SK-N-DZ (cell line): ENCODE measurements at regions not wholly inside any gene's neighbourhood (a gene's known extent, or its start where the extent isn't known, plus 50 kb on each side); places are given as distances from the start of the nearest gene placed in this dataset.
A peak's percentile ranks its signal among the peaks of the same experiment; 100 is the strongest.
"Not testable (repeated sequence)": the region's sequence is repeated elsewhere in the genome, so short reads cannot be mapped to it uniquely, and the experiment has no call there.

Experiments used
- DNase-seq: peaks from one replicate; pipeline ENCODE4 v3.0.0-alpha.2; 2015; ENCODE audit warnings: low spot score

GRCh38 chr10:80750268-80750667, 212.6 kb downstream of the SH2D4B start:
- DNase-seq = no peak

GRCh38 chr10:80751940-80752339, 214.2 kb downstream of the SH2D4B start:
- no peak for DNase-seq

GRCh38 chr10:80753612-80754011, 215.9 kb downstream of the SH2D4B start:
- DNase-seq = no peak

GRCh38 chr10:80755893-80756292, 218.2 kb downstream of the SH2D4B start:
- no peak for DNase-seq

GRCh38 chr10:80759693-80760092, 222.0 kb downstream of the SH2D4B start:
- no peak for DNase-seq

- DNase-seq = no peak
Measured at GRCh38 chr10:80760914-80761371, 223.2 kb downstream of the SH2D4B start.

GRCh38 chr10:80767963-80768362, 230.3 kb downstream of the SH2D4B start:
- no peak for DNase-seq

GRCh38 chr10:80769700-80770160, 232.0 kb downstream of the SH2D4B start:
- no peak for DNase-seq

- no peak for DNase-seq
Measured at GRCh38 chr10:80770239-80770638, 232.5 kb downstream of the SH2D4B start.

GRCh38 chr10:80771285-80771684, 233.6 kb downstream of the SH2D4B start:
- DNase-seq = no peak

- DNase-seq = no peak
Measured at GRCh38 chr10:80771902-80772555, 234.3 kb downstream of the SH2D4B start.

- DNase-seq = no peak
Measured at GRCh38 chr10:80772596-80772995, 234.9 kb downstream of the SH2D4B start.

GRCh38 chr10:80784695-80785094, 247.0 kb downstream of the SH2D4B start:
- no peak for DNase-seq

- no peak for DNase-seq
Measured at GRCh38 chr10:80786322-80786721, 248.6 kb downstream of the SH2D4B start.

- DNase-seq = no peak
Measured at GRCh38 chr10:80787952-80788351, 250.2 kb downstream of the SH2D4B start.

- no peak for DNase-seq
Measured at GRCh38 chr10:80794994-80795393, 257.3 kb downstream of the SH2D4B start.

- no peak for DNase-seq
Measured at GRCh38 chr10:80805343-80806020, 267.8 kb downstream of the SH2D4B start.

- no peak for DNase-seq
Measured at GRCh38 chr10:80814147-80814652, 276.5 kb downstream of the SH2D4B start.

- DNase-seq = no peak
Measured at GRCh38 chr10:80829151-80829550, 291.4 kb downstream of the SH2D4B start.

- DNase-seq = no peak
Measured at GRCh38 chr10:80829562-80829961, 291.9 kb downstream of the SH2D4B start.

GRCh38 chr10:80832693-80833092, 295.0 kb downstream of the SH2D4B start:
- DNase-seq = not testable (repeated sequence)

- DNase-seq = peak; percentile 14
Measured at GRCh38 chr10:80855348-80855971, 317.8 kb downstream of the SH2D4B start.
